CD4-positive, alpha-beta T cell (primary cell): ENCODE measurements at regions not wholly inside any gene's neighbourhood (a gene's known extent, or its start where the extent isn't known, plus 50 kb on each side); places are given as distances from the start of the nearest gene placed in this dataset.

Experiments used
- ATAC-seq: fragments of 200-7000 bp; cut with Tn5 transposase; one replicate; pipeline ENCODE4 v1.10.0; 2022; ENCODE audit warnings: mild to moderate bottlenecking; ENCODE audit not compliant: poor library complexity
- CTCF ChIA-PET: fragments of 350-600 bp; sonication (Branson Sonifier 250); formaldehyde crosslinking; loops from one replicate; lab custom pipeline; 2021; ENCODE audit warnings: antibody characterized with exemption, inconsistent platforms; lab: Charles Lee
- POLR2A ChIA-PET: fragments of 350-600 bp; sonication (Branson Sonifier 250); formaldehyde crosslinking; loops from one replicate; lab custom pipeline; 2021; ENCODE audit warnings: antibody characterized with exemption, inconsistent platforms; lab: Charles Lee
- DNase-seq, 14 experiments: peaks; one replicate each; pipeline ENCODE4 v3.0.0-alpha.2; 2013 to 2020; ENCODE audit warnings: mixed read lengths in 2 of 14
- H3K27ac ChIP-seq, 2 donors: one replicate each; pipeline versions ENCODE4 v1.5.1 to v1.7.0; 2013; ENCODE audit warnings: low read length in 2 of 2, low read depth in 1 of 2, mild to moderate bottlenecking in 1 of 2
- H3K27me3 ChIP-seq, 2 experiments: 1 replicate in 1 of 2; 2 replicates in 1 of 2; pipeline versions ENCODE4 v1.6.1 to v1.7.0; 2013; ENCODE audit warnings: low read length in 2 of 2, control low read depth in 1 of 2, mild to moderate bottlenecking in 1 of 2, moderate library complexity in 1 of 2; ENCODE audit not compliant: insufficient read depth in 2 of 2, control insufficient read depth in 1 of 2
- H3K36me3 ChIP-seq: one replicate; pipeline ENCODE4 v1.6.1; 2013; ENCODE audit warnings: low read length, control low read depth; ENCODE audit not compliant: insufficient read depth
- H3K4me1 ChIP-seq: one replicate; pipeline ENCODE4 v1.6.1; 2013; ENCODE audit warnings: low read length, control low read depth; ENCODE audit not compliant: insufficient read depth
- H3K4me3 ChIP-seq: one replicate; pipeline ENCODE4 v1.5.1; 2013; ENCODE audit warnings: mild to moderate bottlenecking, low read length, moderate library complexity
- H3K9me3 ChIP-seq, 2 experiments: 1 replicate in 1 of 2; 2 replicates in 1 of 2; pipeline versions ENCODE4 v1.6.1 to v1.7.0; 2013; ENCODE audit warnings: low read length in 2 of 2, mild to moderate bottlenecking in 2 of 2, control low read depth in 1 of 2, moderate library complexity in 1 of 2; ENCODE audit not compliant: control insufficient read depth in 1 of 2, insufficient read depth in 1 of 2
- H3K27ac Mint-ChIP-seq: one replicate; pipeline ENCODE4 v1.8.0; 2020; ENCODE audit warnings: mixed read lengths
- H3K27me3 Mint-ChIP-seq: one replicate; pipeline ENCODE4 v1.8.0; 2021; ENCODE audit warnings: mixed read lengths
- H3K36me3 Mint-ChIP-seq: one replicate; pipeline ENCODE4 v1.8.0; 2021; ENCODE audit warnings: low read depth, mixed read lengths
- H3K4me1 Mint-ChIP-seq: one replicate; pipeline ENCODE4 v1.8.0; 2021; ENCODE audit warnings: low read depth, mixed read lengths
- H3K4me3 Mint-ChIP-seq: one replicate; pipeline ENCODE4 v1.8.0; 2020; ENCODE audit warnings: mild to moderate bottlenecking, mixed read lengths
- H3K9me3 Mint-ChIP-seq: one replicate; pipeline ENCODE4 v1.8.0; 2020; ENCODE audit warnings: mixed read lengths
- intact Hi-C, 2 experiments: fragments of 100-400 bp; cut with DNase I in 1 of 2; cut with micrococcal nuclease in 1 of 2; formaldehyde crosslinking; loops; one replicate each; pipeline versions ENCODE4 v1.15.1 to v1.9.0; 2023 to 2025; cut with DNase I, micrococcal nuclease
- TF ChIP-seq, protein P1 (sequence below): fragments of 200-600 bp; IDR thresholded peaks from one replicate; pipeline ENCODE4 v1.8.0; 2022; ENCODE audit warnings: antibody characterized with exemption, mild to moderate bottlenecking

DNA sequence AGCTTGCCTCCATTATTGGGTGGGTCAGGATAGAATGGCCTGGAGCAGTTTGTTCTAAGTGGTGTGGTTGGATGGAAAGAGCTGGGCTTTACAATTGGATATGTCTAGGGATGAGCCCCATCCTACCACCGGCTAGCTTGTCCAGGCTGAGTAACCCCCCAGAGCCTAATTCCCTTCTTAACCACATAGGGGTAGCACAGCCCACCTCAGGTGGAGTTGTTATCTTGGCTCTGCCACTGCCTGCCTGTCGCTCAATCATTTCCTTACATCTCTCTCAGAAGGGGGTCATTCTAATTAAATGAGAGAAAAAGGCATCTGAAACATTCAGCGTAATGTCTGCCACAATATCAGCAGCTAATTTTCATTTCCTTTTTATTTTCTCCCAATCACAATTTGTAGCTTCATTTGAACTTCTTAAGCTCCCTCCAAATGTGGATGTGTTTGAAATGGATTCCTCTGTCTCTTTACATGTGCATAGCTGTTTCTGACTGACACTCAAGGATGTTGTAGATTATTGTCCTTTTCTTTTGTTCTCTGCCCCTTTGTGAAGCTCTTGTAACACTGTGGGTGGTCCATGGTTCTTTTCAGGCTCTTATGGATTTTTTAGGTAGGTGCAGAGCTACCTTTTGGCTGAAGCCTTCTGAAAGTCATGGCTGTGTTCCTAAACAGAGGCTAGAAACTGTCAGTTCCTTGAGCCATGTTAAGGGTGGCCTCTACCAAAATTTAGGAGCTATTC lies 383.1 kb upstream of the KLF4 start:
- H3K4me1 ChIP-seq: peaks cover 4% of the 10 kb centered on the region
- POLR2A ChIA-PET: interaction anchor here (0.5 kb wide), 1 partner anchor 753 kb away, joined by 3 read pairs; no protein-coding TSS in a partner anchor
- H3K4me1 Mint-ChIP-seq: no peaks in the 10 kb centered on the region
- no peaks in the 10 kb centered on the region for H3K9me3 Mint-ChIP-seq
- H3K27ac ChIP-seq: no peak overlapping the region
- no peaks in the 10 kb centered on the region for H3K36me3 ChIP-seq
- H3K4me3 Mint-ChIP-seq: no peak overlapping the region
- H3K27ac Mint-ChIP-seq: no peak overlapping the region
- TF ChIP-seq, protein P1, sequence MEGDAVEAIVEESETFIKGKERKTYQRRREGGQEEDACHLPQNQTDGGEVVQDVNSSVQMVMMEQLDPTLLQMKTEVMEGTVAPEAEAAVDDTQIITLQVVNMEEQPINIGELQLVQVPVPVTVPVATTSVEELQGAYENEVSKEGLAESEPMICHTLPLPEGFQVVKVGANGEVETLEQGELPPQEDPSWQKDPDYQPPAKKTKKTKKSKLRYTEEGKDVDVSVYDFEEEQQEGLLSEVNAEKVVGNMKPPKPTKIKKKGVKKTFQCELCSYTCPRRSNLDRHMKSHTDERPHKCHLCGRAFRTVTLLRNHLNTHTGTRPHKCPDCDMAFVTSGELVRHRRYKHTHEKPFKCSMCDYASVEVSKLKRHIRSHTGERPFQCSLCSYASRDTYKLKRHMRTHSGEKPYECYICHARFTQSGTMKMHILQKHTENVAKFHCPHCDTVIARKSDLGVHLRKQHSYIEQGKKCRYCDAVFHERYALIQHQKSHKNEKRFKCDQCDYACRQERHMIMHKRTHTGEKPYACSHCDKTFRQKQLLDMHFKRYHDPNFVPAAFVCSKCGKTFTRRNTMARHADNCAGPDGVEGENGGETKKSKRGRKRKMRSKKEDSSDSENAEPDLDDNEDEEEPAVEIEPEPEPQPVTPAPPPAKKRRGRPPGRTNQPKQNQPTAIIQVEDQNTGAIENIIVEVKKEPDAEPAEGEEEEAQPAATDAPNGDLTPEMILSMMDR: no peak
- DNase-seq (no peak), ATAC-seq (no peak)
- CTCF ChIA-PET: no interaction called here
- intact Hi-C loops: no loop called here
- H3K27me3 Mint-ChIP-seq: no peaks in the 10 kb centered on the region
- no peaks in the 10 kb centered on the region for H3K36me3 Mint-ChIP-seq
- peaks cover 0 to 4% of the 10 kb centered on the region in 2 experiments for H3K9me3 ChIP-seq
- no peak overlapping the region for H3K4me3 ChIP-seq
- no peaks in the 10 kb centered on the region for H3K27me3 ChIP-seq

DNA sequence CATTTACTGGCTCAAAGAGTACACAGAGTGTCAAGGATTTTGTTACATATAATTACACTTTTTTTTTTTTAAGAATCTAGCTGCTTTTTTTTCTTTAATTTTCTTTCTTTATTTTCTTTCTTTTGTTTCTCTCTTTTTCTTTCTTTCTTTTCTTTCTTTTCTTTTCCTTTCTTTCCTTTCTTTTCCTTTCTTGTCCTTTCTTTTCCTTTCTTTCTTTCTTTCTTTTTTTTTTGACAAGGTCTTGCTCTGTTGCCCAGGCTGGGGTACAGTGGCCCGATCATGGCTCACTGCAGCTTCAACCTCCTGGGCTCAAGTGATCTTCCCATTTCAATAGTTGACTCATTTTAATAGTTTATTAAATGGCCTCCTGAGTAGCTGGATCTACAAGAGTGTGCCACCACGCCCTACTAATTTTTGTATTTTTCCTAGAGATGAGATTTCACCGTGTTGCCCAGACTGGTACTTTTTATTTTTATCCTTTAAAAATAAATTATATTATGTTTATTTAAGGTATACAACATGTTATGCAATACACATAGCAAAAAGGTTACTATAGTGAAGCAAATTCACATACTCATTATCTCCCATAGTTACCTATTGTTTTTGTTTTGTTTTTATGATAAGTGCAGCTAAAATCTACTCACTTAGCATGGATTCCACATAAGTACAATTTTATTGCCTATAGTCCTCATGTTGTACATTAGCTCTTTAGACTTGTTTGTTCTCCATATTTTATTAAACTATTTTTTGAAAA lies 381.5 kb upstream of the KLF4 start:
- no peaks in the 10 kb centered on the region for H3K27me3 Mint-ChIP-seq
- DNase-seq (no peak), ATAC-seq (no peak)
- H3K27ac ChIP-seq: no peak overlapping the region
- H3K36me3 Mint-ChIP-seq: no peaks in the 10 kb centered on the region
- POLR2A ChIA-PET: no interaction called here
- no peaks in the 10 kb centered on the region for H3K4me1 Mint-ChIP-seq
- H3K4me1 ChIP-seq: peaks cover 6% of the 10 kb centered on the region
- CTCF ChIA-PET: no interaction called here
- no peak overlapping the region for H3K27ac Mint-ChIP-seq
- intact Hi-C loops: no loop called here
- no peaks in the 10 kb centered on the region for H3K27me3 ChIP-seq
- no peak overlapping the region for H3K4me3 Mint-ChIP-seq
- H3K36me3 ChIP-seq: no peaks in the 10 kb centered on the region
- H3K9me3 Mint-ChIP-seq: no peaks in the 10 kb centered on the region
- no peak overlapping the region for H3K4me3 ChIP-seq
- TF ChIP-seq, protein P1: no peak
- H3K9me3 ChIP-seq: peaks cover 0 to 4% of the 10 kb centered on the region in 2 experiments

DNA sequence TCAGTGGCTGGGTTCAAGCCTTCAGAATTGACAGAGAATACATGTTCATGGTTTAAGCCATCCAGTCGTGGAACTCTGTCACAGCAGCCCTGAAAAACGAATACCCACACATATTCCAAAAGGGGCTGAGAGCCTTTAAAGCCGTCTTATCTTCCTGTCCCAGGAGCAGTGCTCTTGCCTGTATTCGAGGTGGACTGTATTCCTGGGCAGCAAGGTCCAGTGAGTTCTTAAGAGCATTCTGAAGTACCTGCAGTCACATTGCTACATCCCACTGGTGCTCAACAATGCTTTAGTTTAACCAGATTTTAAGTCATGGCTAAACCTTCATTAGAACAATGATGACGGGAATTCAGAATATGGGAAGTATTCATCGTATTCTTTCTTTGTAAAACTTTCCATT lies 380.7 kb upstream of the KLF4 start:
- ATAC-seq: no peak
- H3K4me3 Mint-ChIP-seq: no peak overlapping the region
- Histone ChIP-seq H3K4me1 (peaks cover 6% of the 10 kb centered on the region), H3K27me3 (no peaks in the 10 kb centered on the region), H3K4me3 (no peak overlapping the region), H3K9me3 (peaks cover 0 to 4% of the 10 kb centered on the region in 2 experiments), H3K27ac (no peak overlapping the region), H3K36me3 (no peaks in the 10 kb centered on the region)
- POLR2A ChIA-PET: no interaction called here
- TF ChIP-seq, protein P1: no peak
- no peak overlapping the region for H3K27ac Mint-ChIP-seq
- H3K36me3 Mint-ChIP-seq: no peaks in the 10 kb centered on the region
- H3K9me3 Mint-ChIP-seq: no peaks in the 10 kb centered on the region
- no peak for DNase-seq
- CTCF ChIA-PET: no interaction called here
- H3K27me3 Mint-ChIP-seq: no peaks in the 10 kb centered on the region
- H3K4me1 Mint-ChIP-seq: no peaks in the 10 kb centered on the region
- intact Hi-C loops: no loop called here
